ENCODE measurements at regions not wholly inside any gene's neighbourhood (a gene's known extent, or its start where the extent isn't known, plus 50 kb on each side); places are given as distances from the start of the nearest gene placed in this dataset.
A peak's percentile ranks its signal among the peaks of the same experiment; 100 is the strongest.

DNA sequence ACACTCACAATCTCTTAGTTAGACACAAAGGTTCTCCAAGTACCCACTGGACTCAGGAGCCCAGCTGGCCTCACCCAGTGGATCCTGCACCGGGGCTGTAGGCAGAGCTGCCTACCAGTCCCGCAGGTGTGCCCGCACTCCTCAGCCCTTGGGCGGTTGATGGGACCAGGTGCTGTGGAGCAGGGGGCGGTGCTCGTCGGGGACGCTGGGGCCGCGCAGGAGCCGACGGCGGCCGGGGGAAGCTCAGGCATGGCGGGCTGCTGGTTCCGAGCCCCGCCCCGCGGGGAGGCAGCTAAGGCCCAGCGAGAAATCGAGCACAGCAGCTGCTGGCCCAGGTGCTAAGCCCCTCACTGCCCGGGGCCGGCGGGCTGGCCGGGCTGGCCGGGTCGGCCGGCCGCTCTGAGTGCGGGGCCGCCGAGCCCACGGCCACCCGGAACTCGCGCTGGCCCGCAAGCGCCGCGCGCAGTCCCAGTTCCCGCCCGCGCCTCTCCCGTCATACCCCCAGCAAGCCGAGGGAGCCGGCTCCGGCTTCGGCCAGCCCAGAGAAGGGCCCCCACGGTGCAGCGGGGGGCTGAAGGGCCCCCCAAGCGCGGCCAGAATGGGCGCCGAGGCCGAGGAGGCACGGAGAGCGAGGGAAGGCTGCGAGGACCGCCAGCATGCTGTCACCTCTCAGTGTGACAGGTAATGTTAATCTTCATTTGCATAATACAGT is 506.8 kb downstream of the LRFN5 start:
- Histone ChIP-seq H3K27me3 (ENCODE audit: low read depth) (no peaks in the 10 kb centered on the region), H3K4me3 (no peak overlapping the region), H3K9me3 (no peaks in the 10 kb centered on the region), H3K4me1 (no peaks in the 10 kb centered on the region), H3K36me3 (replicated peaks) (no peaks in the 10 kb centered on the region)
- in situ Hi-C loops (cut with MboI; ENCODE audit: low sequenced_read_pairs): no loop called here
- DNase-seq (ENCODE audit: low spot score in 2 of 2): no peak

DNA sequence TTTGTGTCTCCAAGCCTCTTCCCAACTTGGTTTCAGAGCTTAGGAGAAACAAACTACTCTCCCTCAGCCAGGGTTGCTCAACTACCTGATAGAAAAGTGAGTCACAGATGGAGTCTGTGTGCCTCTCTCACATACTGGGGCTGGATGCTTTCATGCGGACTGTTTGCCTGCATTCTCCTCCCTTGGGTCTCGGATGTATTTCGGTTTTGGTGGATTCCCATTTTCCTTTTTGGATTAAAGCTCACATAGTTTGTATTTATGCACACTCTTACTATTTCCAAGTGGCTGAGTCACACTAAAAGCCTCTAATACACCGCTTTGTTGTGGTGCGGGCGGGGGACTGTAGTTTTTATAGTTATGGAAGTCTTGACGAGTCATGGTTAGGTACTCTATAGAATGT is 505.4 kb downstream of the LRFN5 start:
- Histone ChIP-seq H3K4me1 (no peaks in the 10 kb centered on the region), H3K27me3 (ENCODE audit: low read depth) (no peaks in the 10 kb centered on the region), H3K9me3 (no peaks in the 10 kb centered on the region), H3K36me3 (replicated peaks) (no peaks in the 10 kb centered on the region), H3K4me3 (no peak overlapping the region)
- in situ Hi-C loops (cut with MboI; ENCODE audit: low sequenced_read_pairs): no loop called here
- DNase-seq (ENCODE audit: low spot score in 2 of 2): no peak

DNA sequence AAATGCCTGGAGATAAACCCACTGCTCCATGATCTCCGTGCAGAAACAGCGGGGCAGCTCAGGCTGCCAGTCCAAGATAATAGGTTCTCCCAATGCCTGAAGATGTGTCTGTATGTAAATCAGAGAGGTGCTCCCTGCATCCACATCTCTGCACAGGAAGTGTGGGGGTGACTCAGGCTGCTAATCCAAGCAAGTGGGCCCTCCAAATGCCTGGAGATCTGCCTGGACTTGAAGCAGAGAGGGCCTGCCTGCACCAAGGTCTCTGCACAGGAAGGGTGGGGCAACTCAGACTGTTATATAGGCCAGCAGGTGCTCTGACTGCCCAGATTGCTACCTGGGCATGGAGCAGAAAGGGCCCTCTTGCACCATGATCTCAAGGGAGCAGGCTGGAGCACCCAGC is 504.7 kb downstream of the LRFN5 start:
- in situ Hi-C loops (cut with MboI; ENCODE audit: low sequenced_read_pairs): no loop called here
- H3K4me3 ChIP-seq: no peak overlapping the region

DNA sequence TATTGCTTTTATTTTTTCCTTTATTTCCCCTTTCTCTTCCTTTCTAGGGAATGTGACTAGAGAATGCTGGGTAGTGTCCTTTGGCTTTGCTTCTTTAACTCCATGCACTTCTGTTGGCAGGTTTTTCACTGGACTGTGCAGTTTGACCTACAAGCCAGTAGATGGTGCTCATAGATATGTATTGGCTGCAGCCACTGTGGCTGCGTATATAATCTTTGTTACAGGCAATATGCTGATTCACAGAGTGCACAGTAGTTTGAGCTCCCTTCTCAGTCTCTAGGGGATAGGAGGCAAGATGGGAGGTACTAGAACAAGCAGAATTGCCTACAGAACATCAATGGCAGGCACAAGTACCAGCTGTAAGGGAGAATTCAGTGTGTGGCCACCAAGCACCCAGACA is 503.5 kb downstream of the LRFN5 start:
- Histone ChIP-seq H3K4me3 (no peak overlapping the region), H3K4me1 (no peaks in the 10 kb centered on the region), H3K27me3 (ENCODE audit: low read depth) (no peaks in the 10 kb centered on the region), H3K9me3 (no peaks in the 10 kb centered on the region), H3K36me3 (replicated peaks) (no peaks in the 10 kb centered on the region)
- DNase-seq (ENCODE audit: low spot score in 2 of 2): peak; percentile 24 to 30
- in situ Hi-C loops (cut with MboI; ENCODE audit: low sequenced_read_pairs): no loop called here

More for the DNA sequence above, 504.7 kb downstream of the LRFN5 start:
- H3K36me3 ChIP-seq (replicated peaks): no peaks in the 10 kb centered on the region
- H3K9me3 ChIP-seq: no peaks in the 10 kb centered on the region
- DNase-seq (ENCODE audit: low spot score in 2 of 2): no peak
- no peaks in the 10 kb centered on the region for H3K27me3 ChIP-seq (ENCODE audit: low read depth)
- no peaks in the 10 kb centered on the region for H3K4me1 ChIP-seq

DNA sequence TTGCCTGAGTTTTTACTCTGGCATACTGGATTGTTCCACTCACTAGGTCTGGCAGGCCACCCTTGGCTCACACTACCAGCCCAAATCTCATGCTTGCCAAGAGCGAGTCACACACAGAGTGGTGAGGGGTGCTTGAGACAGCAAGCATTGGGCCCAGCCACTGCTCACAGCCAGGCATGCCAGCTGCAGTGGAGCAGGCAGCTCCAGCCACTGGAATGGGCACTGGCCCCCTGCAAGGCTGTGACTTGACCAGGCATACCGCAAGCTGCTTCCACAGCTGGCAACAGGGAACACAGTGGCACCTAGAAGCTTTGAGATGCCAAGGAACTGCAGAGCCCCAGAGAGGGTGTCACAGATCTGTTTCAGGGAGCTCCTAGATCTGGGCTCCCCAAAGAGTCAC is 488.5 kb downstream of the LRFN5 start:
- Histone ChIP-seq H3K36me3 (replicated peaks) (no peaks in the 10 kb centered on the region), H3K4me1 (no peaks in the 10 kb centered on the region), H3K4me3 (no peak overlapping the region), H3K27me3 (ENCODE audit: low read depth) (no peaks in the 10 kb centered on the region), H3K9me3 (no peaks in the 10 kb centered on the region)
- in situ Hi-C loops (cut with MboI; ENCODE audit: low sequenced_read_pairs): no loop called here
- DNase-seq (ENCODE audit: low spot score in 2 of 2): no peak

DNA sequence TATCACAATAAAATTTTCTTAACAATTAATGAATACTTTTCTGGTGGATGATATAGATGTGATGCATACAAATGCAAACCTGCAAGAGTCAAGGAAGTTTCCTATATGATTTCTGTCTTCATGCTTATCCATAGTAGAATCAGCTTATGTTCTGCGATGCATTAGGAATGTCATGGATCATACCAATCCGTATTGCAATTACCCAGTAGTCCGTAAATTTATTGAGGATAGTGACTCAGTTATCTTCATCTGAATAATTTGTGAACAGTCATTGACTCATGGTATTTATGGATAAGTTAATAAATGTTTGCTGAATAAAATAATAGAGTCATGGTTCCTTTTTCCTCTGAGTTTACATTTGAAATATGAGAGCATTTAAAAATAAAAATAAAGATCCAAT is 483.4 kb downstream of the LRFN5 start:
- DNase-seq (ENCODE audit: low spot score in 2 of 2): no peak
- Histone ChIP-seq H3K4me1 (no peaks in the 10 kb centered on the region), H3K36me3 (replicated peaks) (no peaks in the 10 kb centered on the region), H3K4me3 (no peak overlapping the region), H3K27me3 (ENCODE audit: low read depth) (no peaks in the 10 kb centered on the region), H3K9me3 (no peaks in the 10 kb centered on the region)
- in situ Hi-C loops (cut with MboI; ENCODE audit: low sequenced_read_pairs): no loop called here

DNA sequence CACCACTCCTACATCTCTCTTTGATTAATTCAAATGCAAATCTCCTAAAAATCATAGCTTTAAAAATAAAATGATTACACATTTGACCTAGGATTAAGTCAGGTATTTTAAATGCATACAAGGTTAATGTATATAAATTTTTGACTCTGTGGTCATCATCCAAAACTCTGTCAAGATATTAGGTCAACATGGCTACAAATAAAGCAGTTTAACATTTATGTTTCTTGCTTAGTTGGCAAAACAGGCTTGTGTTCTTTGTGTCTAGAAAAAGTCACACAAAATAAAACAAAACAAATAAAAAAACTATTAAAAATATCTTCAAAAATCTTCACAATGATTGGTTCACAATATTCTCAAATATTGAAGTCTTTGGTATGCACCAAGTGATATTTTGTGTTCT is 473.2 kb downstream of the LRFN5 start:
- DNase-seq (ENCODE audit: low spot score in 2 of 2): no peak
- Histone ChIP-seq H3K4me1 (no peaks in the 10 kb centered on the region), H3K9me3 (no peaks in the 10 kb centered on the region; the same call in 1 of the 2 replicates), H3K4me3 (no peak overlapping the region), H3K27me3 (ENCODE audit: low read depth) (no peaks in the 10 kb centered on the region), H3K36me3 (replicated peaks) (no peaks in the 10 kb centered on the region)
- in situ Hi-C loops (cut with MboI; ENCODE audit: low sequenced_read_pairs): no loop called here

DNA sequence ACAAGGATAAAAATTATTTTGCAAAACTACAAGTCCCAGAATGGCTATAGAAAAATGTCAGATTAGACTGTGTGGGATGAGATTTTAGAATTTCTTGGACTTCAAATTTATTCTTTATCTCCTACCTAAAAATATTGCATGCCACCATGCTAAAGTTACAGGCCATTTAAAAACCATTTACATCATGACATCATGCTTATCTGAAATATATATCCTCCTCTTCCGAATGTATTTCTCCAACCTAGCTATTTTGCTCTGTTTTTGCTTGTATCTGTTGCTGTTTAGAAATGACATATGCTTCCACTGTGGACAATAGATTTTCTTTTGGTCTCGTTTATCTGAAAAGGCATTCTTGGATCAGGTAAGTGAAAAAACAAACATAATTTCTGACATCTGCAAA is 471.7 kb downstream of the LRFN5 start:
- Histone ChIP-seq H3K4me1 (no peaks in the 10 kb centered on the region), H3K27me3 (ENCODE audit: low read depth) (no peaks in the 10 kb centered on the region), H3K36me3 (replicated peaks) (no peaks in the 10 kb centered on the region), H3K9me3 (no peaks in the 10 kb centered on the region; the same call in 1 of the 2 replicates), H3K4me3 (no peak overlapping the region)
- no peak for DNase-seq (ENCODE audit: low spot score in 2 of 2)
- in situ Hi-C loops (cut with MboI; ENCODE audit: low sequenced_read_pairs): no loop called here

DNA sequence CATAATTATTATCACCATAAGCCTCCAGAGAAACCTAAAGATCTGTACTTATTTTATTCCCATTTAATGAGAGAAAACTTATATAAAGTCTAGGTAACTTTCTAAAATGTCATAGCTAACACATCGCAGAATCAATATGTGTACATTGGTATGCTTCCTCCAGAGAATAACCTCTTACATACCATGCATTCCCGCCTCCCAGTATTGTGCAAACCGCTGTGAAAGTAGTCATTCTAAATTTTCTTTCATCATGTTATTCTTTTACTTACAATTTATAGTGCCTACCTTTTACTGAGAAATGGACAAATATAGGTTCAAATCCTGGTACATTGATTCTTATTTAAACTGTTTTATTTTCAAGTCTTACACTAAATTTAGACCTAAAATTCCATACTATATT is 463.4 kb downstream of the LRFN5 start:
- H3K4me1 ChIP-seq: no peaks in the 10 kb centered on the region; the same call in 1 of the 2 replicates
- H3K9me3 ChIP-seq: no peaks in the 10 kb centered on the region
- H3K27me3 ChIP-seq (ENCODE audit: low read depth): no peaks in the 10 kb centered on the region
- H3K36me3 ChIP-seq (replicated peaks): no peaks in the 10 kb centered on the region
- in situ Hi-C loops (cut with MboI; ENCODE audit: low sequenced_read_pairs): no loop called here
- H3K4me3 ChIP-seq: no peak overlapping the region
- DNase-seq (ENCODE audit: low spot score in 2 of 2): no peak

DNA sequence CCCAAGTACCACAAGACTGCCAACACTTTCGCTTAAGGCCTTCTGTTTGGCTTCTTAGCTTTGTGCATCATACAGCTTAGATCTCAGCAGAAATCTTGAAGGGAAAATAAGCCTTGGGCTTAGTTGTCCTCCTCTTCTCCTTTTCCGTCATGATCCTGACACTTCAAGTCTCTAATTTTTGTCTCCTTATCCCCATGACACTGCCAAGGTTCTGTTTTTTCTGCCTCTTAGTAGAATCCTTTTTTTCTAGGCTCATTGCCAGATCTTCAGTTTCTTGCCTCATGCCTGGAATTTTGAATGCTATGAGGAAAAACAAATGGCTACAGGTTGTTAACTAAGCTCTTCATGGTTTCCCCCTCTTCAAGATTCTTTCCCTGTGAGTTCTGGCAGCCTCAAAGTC is 450.4 kb downstream of the LRFN5 start:
- no peak for DNase-seq (ENCODE audit: low spot score in 2 of 2)
- Histone ChIP-seq H3K36me3 (replicated peaks) (no peaks in the 10 kb centered on the region), H3K27me3 (ENCODE audit: low read depth) (no peaks in the 10 kb centered on the region), H3K9me3 (no peaks in the 10 kb centered on the region), H3K4me1 (peaks cover 9% of the 10 kb centered on the region), H3K4me3 (no peak overlapping the region)
- in situ Hi-C loops (cut with MboI; ENCODE audit: low sequenced_read_pairs): no loop called here

DNA sequence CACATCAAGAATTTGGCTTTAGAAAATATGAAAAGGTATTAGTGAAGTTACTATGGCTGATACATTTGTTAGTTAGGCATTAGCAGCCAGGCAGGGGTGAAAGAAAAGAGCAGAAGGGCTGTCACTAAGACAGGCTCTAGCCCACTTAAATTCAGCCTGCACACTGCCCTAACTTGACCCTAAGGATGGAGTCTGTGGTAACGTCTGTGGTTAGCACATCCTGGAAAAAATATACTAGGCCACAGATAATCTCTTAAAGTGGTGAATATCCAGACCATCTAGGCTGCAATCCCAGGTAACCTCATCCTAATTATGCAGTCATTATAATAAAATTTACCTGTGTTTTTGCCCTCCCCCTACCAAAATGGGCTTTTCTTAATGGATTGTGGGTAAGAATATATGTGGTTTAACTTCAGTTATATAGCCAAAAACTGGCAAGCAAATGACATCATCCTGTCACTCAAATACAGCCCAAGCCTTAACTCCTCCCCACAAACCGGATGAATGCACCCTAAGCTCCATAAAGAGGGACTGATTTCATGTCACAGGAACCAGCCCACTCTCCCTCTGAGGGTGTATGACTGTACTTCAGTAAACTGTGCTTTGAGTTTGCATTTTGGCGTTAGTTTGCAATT is 440.9 kb downstream of the LRFN5 start:
- Histone ChIP-seq H3K4me3 (no peak overlapping the region), H3K4me1 (peaks cover 20% of the 10 kb centered on the region), H3K27me3 (ENCODE audit: low read depth) (no peaks in the 10 kb centered on the region), H3K9me3 (no peaks in the 10 kb centered on the region), H3K36me3 (replicated peaks) (no peaks in the 10 kb centered on the region)
- peak in 1 of 2 experiments; percentile 21 for DNase-seq (ENCODE audit: low spot score in 2 of 2)
- in situ Hi-C loops (cut with MboI; ENCODE audit: low sequenced_read_pairs): no loop called here

DNA sequence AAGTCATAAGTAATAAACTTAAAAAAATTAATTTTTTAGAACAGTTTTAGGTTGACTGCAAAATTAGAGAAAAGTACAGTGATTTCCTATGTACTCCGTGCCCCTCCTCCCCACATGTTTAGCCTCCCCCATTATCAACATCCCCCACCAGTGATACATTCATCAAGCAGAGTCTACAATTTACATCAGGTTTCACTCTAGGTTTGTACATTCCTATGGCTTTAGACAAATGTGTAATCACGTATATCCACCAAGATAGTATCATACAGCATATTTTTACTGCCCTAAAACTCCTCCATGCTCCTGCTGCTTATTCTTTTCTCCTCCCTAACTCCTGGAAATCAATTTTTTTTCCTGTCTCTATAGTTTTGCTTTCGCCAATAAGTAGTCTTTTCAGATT is 438.7 kb downstream of the LRFN5 start:
- DNase-seq (ENCODE audit: low spot score in 2 of 2): no peak
- Histone ChIP-seq H3K27me3 (ENCODE audit: low read depth) (no peaks in the 10 kb centered on the region), H3K36me3 (replicated peaks) (no peaks in the 10 kb centered on the region), H3K4me1 (peaks cover 20% of the 10 kb centered on the region), H3K9me3 (no peaks in the 10 kb centered on the region), H3K4me3 (no peak overlapping the region)
- in situ Hi-C loops (cut with MboI; ENCODE audit: low sequenced_read_pairs): no loop called here

DNA sequence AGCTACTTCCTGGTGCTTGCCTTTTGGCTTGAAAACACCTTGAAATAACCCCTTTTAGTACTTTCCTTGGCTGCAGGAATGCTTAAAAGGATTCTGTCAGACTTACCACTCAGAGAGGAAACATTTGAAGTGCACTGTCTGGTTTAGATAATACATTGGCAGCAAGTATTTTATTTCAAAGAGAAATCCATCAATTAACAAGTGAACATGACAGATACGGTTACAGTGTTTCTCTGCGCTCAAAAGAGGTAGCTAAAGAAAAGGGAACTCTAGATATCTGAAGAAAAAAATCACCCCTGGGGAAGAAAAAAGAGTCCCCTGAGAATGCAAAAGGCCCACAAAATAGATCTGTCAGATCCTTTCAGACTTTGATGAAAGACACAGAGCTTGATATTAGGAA is 421.9 kb downstream of the LRFN5 start:
- no peaks in the 10 kb centered on the region for H3K27me3 ChIP-seq (ENCODE audit: low read depth)
- H3K4me3 ChIP-seq: no peak overlapping the region
- H3K36me3 ChIP-seq (replicated peaks): no peaks in the 10 kb centered on the region
- DNase-seq (ENCODE audit: low spot score in 2 of 2): no peak
- in situ Hi-C loops (cut with MboI; ENCODE audit: low sequenced_read_pairs): no loop called here
- no peaks in the 10 kb centered on the region for H3K9me3 ChIP-seq
- H3K4me1 ChIP-seq: no peaks in the 10 kb centered on the region

DNA sequence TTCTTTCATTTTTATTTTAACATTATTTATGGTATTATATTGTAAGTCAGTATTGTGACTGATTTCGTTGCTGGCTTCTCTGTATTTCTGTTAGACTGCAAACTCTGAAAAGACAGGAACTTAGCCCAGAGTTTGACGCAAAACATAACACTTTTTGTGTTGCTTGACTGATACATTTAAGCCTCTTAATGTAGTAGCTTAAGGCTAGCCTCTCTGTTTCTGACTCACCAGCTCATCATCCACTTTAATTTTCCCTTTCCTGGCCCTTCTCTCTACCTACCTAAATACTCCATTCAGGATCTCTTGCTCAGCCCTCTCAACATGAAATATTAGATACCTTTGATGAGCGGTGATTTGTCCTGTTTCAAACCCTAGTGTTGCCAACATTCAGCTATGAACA is 420.6 kb downstream of the LRFN5 start:
- Histone ChIP-seq H3K4me1 (no peaks in the 10 kb centered on the region), H3K36me3 (replicated peaks) (no peaks in the 10 kb centered on the region), H3K9me3 (no peaks in the 10 kb centered on the region), H3K27me3 (ENCODE audit: low read depth) (no peaks in the 10 kb centered on the region), H3K4me3 (no peak overlapping the region)
- DNase-seq (ENCODE audit: low spot score in 2 of 2): no peak
- in situ Hi-C loops (cut with MboI; ENCODE audit: low sequenced_read_pairs): no loop called here

DNA sequence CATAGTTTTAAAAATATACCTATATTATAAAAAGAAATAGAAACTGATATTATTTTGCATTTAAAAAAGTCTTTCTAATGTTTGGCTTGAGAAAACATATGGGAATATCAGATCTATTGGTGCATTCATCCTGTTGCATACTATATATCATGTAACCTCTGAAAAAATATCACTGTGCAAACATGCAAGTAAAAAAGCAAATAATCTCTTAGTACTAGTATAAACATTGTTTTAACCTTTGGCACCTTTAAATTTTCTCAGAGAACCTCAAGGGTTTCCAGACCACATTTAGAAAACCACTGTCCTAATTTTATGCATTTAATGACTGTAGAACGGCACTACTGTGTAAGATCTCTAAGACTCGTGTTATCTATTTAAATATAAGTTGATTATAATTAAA is 416.8 kb downstream of the LRFN5 start:
- Histone ChIP-seq H3K36me3 (replicated peaks) (no peaks in the 10 kb centered on the region), H3K27me3 (ENCODE audit: low read depth) (no peaks in the 10 kb centered on the region), H3K4me3 (no peak overlapping the region), H3K4me1 (no peaks in the 10 kb centered on the region), H3K9me3 (no peaks in the 10 kb centered on the region)
- in situ Hi-C loops (cut with MboI; ENCODE audit: low sequenced_read_pairs): no loop called here
- no peak for DNase-seq (ENCODE audit: low spot score in 2 of 2)

Measured in HAP-1 (cell line).